SKM-1 (cell line): ENCODE measurements at regions not wholly inside any gene's neighbourhood (a gene's known extent, or its start where the extent isn't known, plus 50 kb on each side); places are given as distances from the start of the nearest gene placed in this dataset.
"Not testable (repeated sequence)": the region's sequence is repeated elsewhere in the genome, so short reads cannot be mapped to it uniquely, and the experiment has no call there.

ENCODE experiments used
- DNase-seq: peaks from one replicate; lab custom pipeline; 2025; ENCODE audit not compliant: unreplicated experiment; lab: John Stamatoyannopoulos, UW

GRCh38 chr14:84969501-84969900 is 560.4 kb upstream of the FLRT2 start:
- no peak for DNase-seq

DNA sequence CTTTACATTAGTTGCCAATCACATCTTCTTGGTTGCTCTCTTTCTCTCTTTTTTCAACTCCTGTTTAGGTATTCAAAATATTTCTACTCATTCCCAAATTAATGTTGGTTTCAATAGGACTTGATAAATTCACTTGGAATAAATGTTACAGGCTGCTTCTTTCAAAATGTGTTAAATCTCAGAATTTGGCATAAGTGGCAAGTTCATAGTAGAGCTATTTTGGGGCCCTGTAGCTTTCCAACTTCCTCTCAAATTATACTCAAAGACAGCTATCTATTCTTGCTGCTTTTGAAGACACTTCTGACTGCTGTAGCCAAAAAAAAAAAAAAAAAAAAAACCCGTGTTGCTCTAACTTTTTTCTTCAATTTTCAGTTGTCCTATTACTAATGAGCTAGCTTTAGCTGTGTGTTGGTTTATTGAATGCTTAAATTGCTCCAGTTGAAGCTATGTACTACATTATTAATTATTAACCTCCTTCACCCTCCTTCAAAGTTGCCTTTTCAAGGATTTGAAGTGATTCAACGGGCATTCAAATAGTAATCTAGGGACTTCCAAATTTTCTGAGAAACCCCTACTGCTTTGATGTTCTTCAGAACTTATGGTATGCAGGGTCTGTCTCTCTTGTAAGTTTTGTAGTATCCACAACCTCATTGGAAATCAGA is 554.6 kb upstream of the FLRT2 start:
- DNase-seq, result no peak

GRCh38 chr14:84976805-84977204 is 553.1 kb upstream of the FLRT2 start:
- DNase-seq, result no peak

GRCh38 chr14:84987042-84987441 is 542.9 kb upstream of the FLRT2 start:
- DNase-seq, result no peak

- no peak for DNase-seq
Measured at GRCh38 chr14:84988357-84988756, 541.6 kb upstream of the FLRT2 start.

GRCh38 chr14:84991021-84991420 is 538.9 kb upstream of the FLRT2 start:
- no peak for DNase-seq

GRCh38 chr14:84998216-84998615 is 531.7 kb upstream of the FLRT2 start:
- no peak for DNase-seq

GRCh38 chr14:85002846-85003245 is 527.1 kb upstream of the FLRT2 start:
- no peak for DNase-seq

- DNase-seq, result no peak
Measured at GRCh38 chr14:85003805-85004204, 526.1 kb upstream of the FLRT2 start.

GRCh38 chr14:85009506-85009905 is 520.4 kb upstream of the FLRT2 start:
- no peak for DNase-seq

- DNase-seq, result no peak
Measured at GRCh38 chr14:85010186-85010585, 519.8 kb upstream of the FLRT2 start.

DNA sequence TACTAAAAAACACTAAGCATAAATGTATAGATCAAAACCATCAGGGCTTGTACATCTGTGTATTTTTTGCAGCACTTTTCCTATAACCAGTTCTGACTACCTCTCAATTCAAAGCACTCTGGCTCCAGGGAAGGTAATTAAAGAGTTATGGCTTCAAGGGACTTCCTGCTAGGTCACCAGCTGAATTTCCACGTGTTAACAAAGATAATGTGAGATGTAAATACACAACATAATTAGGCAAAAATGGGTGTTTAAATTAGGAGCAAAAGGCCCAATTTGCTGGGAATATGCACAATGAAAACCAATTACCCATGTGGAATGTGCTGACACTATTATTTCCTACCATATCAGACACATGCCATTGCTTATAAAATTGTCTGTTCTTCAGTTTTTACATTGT is 513.4 kb upstream of the FLRT2 start:
- DNase-seq, result no peak

GRCh38 chr14:85023866-85024265 is 506.1 kb upstream of the FLRT2 start:
- not testable (repeated sequence) for DNase-seq

DNA sequence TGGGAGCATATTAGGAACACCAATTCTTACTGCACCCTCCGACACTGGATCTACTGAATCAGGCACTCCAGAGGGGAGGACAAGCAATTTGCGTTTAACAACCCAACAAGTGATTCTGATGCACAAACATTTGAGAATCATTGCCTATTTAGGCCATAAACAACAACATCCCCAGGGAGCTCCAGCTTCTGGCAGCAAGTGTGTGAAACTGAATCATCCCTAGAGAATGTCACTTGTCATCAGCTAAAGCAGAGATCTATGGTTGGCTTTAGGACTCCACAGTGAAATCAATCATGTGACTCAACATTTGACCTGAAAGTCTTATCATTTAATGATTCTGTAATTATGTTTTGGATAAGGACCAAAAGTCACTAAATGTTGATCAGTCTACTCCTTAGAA is 505.0 kb upstream of the FLRT2 start:
- no peak for DNase-seq

- DNase-seq, result no peak
Measured at GRCh38 chr14:85027681-85028370, 502.1 kb upstream of the FLRT2 start.

DNA sequence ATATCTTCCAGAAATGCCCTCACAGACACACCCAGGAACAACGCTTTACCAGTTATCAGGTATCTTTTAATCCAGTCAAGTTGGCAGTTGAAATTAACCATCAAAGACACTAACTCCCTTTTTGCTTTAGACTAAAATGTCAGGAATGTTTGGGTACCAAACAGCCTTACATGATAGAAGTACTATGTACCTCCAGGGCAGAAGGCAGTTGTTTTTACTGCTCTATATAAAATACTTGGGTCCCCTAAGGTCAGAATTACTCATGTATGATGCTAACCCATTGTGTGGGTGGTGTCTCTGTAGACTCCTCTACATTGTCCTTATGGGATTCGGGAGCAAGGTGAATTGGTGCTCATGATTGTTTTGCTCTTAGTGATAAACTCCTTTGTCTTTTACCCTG is 492.5 kb upstream of the FLRT2 start:
- no peak for DNase-seq

- DNase-seq, result no peak
Measured at GRCh38 chr14:85038526-85039352, 491.2 kb upstream of the FLRT2 start.

DNA sequence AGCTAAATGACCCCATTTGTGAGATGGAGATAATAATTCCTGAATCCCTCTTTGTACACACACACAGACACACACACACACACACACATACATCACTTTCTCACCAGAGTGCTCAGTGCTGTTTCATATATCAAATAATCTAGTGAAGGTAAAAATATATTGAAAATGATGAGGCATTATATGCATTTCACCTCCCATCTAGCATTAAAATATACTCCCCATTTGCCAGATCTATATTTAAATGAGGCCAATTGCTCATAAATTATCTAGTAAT is 490.7 kb upstream of the FLRT2 start:
- DNase-seq, result no peak

DNA sequence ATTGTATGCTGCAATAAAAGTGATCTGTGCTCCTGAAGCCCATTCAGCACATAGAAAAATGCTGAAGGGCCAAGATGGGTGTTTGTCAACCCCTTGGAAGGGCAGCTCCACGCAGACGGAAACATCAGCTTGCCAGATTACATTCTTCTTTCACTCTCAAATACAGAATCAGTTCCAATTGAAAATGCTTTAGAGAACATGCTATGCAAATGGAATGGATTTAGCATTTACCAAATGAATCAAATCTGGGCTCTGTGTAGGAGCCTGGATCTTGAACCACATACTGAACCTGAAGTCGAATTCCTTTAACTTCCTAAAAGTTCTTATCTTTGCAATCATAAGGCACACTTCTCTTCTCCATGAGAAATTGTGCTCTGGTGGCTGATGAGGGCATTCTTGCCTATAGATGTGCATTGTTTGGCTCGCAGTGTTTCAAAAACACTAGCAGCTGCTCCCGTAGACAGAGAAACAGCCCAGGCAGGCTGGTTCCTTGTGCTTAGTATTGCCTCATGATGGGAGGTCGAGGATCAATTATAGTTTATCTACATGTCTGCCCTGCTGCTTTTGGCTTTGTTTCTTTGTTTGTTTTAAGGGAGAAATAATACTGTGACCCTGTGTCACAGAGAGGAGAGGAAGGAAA is 489.8 kb upstream of the FLRT2 start:
- no peak for DNase-seq

DNA sequence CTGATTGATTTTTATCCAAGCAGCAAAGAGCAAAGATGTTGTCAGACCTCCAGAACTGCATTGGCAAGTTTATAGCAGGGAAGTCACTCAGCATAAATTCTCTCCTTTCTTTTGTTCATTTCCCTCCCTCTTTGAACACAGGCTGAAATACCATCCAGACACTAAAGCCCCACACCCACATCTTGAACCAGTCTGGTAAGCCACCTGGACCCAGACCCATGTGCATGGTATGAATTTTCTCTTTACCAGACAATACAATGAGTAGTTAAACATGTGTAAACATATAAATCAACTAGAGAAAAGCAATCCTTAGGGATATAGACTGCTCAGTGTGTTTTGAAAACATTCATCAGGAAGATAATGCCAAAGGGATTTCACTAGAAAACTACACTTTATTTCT is 488.3 kb upstream of the FLRT2 start:
- no peak for DNase-seq

GRCh38 chr14:85042301-85042700 is 487.6 kb upstream of the FLRT2 start:
- no peak for DNase-seq

DNA sequence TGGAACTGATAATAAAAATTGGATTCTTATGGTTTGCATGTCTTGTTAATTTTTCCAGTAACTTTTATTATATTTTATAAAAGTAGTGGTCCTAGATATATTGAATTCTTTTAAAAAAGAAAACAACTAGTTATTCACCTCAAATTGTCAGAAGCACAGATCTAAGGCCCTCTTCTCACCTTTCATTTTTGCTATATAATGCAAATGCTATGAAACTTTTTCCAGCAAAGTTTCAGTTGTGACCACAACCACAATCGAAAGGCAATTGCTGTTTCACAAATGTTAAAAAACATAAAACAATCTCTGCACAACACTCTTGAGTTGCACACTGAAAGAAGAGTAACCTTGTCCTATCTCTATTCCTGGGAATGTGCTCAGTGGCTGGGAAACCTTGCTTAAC is 479.8 kb upstream of the FLRT2 start:
- DNase-seq, result no peak
